SJSA1 (cell line): ENCODE measurements at regions not wholly inside any gene's neighbourhood (a gene's known extent, or its start where the extent isn't known, plus 50 kb on each side); places are given as distances from the start of the nearest gene placed in this dataset.

ENCODE experiments used
- DNase-seq, 2 experiments: peaks; one replicate each; pipeline ENCODE4 v3.0.0-alpha.2; 2015 to 2020; ENCODE audit warnings: low spot score in 2 of 2, low read depth in 1 of 2
- H3K27ac ChIP-seq: fragments of 250-450 bp; sonication (Bioruptor Pico); 2 replicates; pipeline ENCODE4 v1.5.1; 2020; ENCODE audit warnings: mild to moderate bottlenecking, moderate library complexity
- H3K27me3 ChIP-seq: fragments of 250-450 bp; sonication (Bioruptor Pico); replicated peaks from 2 replicates; pipeline ENCODE4 v1.5.1; 2020; ENCODE audit warnings: mild to moderate bottlenecking, moderate library complexity
- H3K36me3 ChIP-seq: fragments of 250-450 bp; sonication (Bioruptor Pico); 2 replicates; pipeline ENCODE4 v1.5.1; 2020; ENCODE audit warnings: mild to moderate bottlenecking
- H3K4me1 ChIP-seq: fragments of 250-450 bp; sonication (Bioruptor Pico); replicated peaks from 2 replicates; pipeline ENCODE4 v1.6.1; 2021; ENCODE audit warnings: mild to moderate bottlenecking
- H3K4me3 ChIP-seq: fragments of 250-450 bp; sonication (Bioruptor Pico); 2 replicates; pipeline ENCODE4 v1.5.1; 2020; ENCODE audit warnings: mild to moderate bottlenecking
- H3K9me3 ChIP-seq: fragments of 250-450 bp; sonication (Bioruptor Pico); replicated peaks from 2 replicates; pipeline ENCODE4 v1.5.1; 2020; ENCODE audit warnings: mild to moderate bottlenecking

GRCh38 chr2:104690255-104690984 is 163.5 kb upstream of the POU3F3 start:
- H3K9me3 ChIP-seq = no peaks in the 10 kb centered on the region
- no peak for DNase-seq
- no peak overlapping the region for H3K27ac ChIP-seq
- no peaks in the 10 kb centered on the region for H3K36me3 ChIP-seq
- no peaks in the 10 kb centered on the region for H3K4me1 ChIP-seq
- no peak overlapping the region for H3K4me3 ChIP-seq
- no peaks in the 10 kb centered on the region; the same call in 1 of the 2 replicates for H3K27me3 ChIP-seq

DNA sequence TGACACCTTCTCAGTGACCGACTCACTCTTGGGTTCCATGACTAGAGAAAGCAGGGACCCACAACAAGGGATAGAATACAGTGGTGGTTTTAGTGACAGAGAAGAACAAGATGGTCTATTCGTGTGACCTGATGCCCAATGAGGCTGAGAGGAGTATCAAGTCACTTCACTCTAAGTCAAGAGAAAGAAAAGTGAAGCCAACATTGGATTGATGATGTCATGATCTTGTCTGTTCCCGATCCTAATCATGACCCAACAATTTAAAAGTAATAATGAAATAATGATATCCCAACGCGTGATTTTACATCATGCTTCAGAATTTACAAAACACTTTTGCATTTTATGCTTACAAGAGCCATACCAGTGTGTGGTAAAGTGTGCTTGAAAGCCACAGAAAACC is 155.6 kb upstream of the POU3F3 start:
- DNase-seq = no peak
- no peaks in the 10 kb centered on the region for H3K36me3 ChIP-seq
- H3K9me3 ChIP-seq = no peaks in the 10 kb centered on the region
- no peaks in the 10 kb centered on the region for H3K4me1 ChIP-seq
- H3K27ac ChIP-seq = no peak overlapping the region
- H3K4me3 ChIP-seq = no peak overlapping the region
- 0 out of 2 replicates have a peak, but pooled peaks cover 2% of the 10 kb centered on the region for H3K27me3 ChIP-seq

DNA sequence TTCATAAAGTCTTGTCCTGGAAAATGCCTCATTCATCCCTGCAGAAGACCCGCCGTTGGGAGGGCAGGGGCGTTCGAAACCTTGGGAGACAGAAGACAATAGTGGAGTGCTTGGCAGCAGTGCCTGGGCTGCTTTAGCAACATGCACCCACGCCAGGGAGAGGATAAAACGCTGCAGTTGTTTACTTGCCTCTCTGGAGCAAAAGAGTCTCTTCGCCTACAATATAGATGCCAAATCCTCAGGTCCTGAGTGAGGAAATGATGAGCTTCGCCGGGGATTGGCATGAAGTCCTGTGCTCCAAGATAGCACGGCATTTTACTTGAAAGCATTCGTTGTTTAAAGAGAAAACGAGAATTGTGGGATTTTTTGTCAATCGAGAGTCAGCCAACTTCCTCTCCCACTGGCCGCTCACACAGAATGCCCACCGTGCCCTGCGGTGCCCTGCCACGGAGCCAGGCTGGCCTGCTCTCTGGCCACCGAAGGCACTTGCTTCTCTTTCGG is 152.5 kb upstream of the POU3F3 start:
- Histone ChIP-seq H3K4me3 (no peak overlapping the region), H3K36me3 (no peaks in the 10 kb centered on the region), H3K9me3 (no peaks in the 10 kb centered on the region), H3K4me1 (no peaks in the 10 kb centered on the region), H3K27ac (no peak overlapping the region), H3K27me3 (0 out of 2 replicates have a peak, but pooled peaks cover 2% of the 10 kb centered on the region)
- no peak for DNase-seq

DNA sequence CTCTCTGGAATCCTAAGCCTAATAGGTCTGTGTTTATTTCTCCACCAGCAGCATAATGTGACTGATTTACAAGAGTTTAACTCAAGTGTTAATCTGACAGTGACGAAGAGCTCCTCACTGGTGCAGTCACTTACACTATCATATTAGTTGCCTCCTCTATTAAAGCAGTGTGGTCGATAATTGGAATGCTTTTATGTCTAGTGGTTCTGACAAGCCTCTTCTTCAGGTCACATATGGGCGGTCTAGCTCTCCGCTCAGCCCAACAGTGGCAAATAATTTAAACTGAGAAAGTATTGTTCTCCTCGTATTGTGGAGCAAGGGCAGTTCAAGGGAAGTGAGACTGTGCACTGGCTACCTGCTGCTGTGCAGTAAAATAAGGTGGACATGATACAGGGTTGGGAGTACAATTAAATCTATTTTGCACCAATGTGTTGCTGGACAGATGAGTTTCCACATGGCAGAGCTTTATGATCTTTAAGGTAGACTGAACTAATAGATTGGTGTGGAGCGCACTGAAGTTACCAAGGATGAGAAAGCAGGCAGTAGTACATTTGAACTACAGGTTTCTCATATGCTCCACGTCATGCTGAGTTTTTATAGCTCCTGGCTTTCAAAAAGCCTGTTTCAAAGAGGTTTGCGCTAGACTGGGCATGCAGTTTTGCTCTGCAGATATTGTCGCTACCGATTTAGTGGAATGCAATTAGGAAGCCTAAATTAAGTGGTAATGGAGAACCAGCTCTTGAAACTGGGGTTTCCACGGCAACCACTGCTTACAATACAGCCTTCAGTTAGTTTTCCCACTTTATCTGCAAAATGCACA is 151.7 kb upstream of the POU3F3 start:
- Histone ChIP-seq H3K4me1 (no peaks in the 10 kb centered on the region), H3K27me3 (no peaks in the 10 kb centered on the region), H3K9me3 (no peaks in the 10 kb centered on the region), H3K36me3 (no peaks in the 10 kb centered on the region), H3K27ac (no peak overlapping the region), H3K4me3 (no peak overlapping the region)
- DNase-seq = no peak

DNA sequence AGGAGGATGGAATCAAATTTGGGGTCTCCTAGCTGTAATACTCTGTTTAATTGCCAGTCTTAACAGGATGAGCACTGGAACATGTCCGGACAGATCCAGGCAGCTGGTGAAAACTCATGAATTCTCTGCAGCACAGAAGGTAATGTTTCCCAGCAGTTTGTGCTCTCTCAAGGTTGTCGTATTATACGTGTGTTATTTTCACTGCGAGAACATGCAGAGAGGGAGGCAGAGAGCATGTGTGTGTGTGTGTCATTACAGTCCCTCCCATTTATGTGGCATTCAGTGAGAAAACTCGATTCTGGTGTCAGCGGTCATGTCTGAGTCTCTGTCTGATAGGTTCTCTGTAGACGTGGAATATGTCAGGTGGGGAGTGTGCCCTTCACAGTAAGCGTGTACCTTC is 150.2 kb upstream of the POU3F3 start:
- Histone ChIP-seq H3K27ac (no peak overlapping the region), H3K36me3 (no peaks in the 10 kb centered on the region), H3K4me3 (no peak overlapping the region), H3K9me3 (no peaks in the 10 kb centered on the region), H3K4me1 (no peaks in the 10 kb centered on the region), H3K27me3 (peaks cover 2% of the 10 kb centered on the region; the same call in 1 of the 2 replicates)
- DNase-seq = no peak

- Histone ChIP-seq H3K27ac (no peak overlapping the region), H3K9me3 (no peaks in the 10 kb centered on the region), H3K4me1 (no peaks in the 10 kb centered on the region), H3K36me3 (no peaks in the 10 kb centered on the region), H3K27me3 (peaks cover 2% of the 10 kb centered on the region; the same call in 1 of the 2 replicates), H3K4me3 (no peak overlapping the region)
- DNase-seq = no peak
These were observed 149.2 kb upstream of the POU3F3 start for GRCh38 chr2:104704496-104705245.

- DNase-seq = no peak
- H3K9me3 ChIP-seq = no peaks in the 10 kb centered on the region
- no peak overlapping the region for H3K4me3 ChIP-seq
- no peaks in the 10 kb centered on the region for H3K4me1 ChIP-seq
- H3K36me3 ChIP-seq = no peaks in the 10 kb centered on the region
- peaks cover 4% of the 10 kb centered on the region; the same call in 1 of the 2 replicates for H3K27me3 ChIP-seq
- H3K27ac ChIP-seq = no peak overlapping the region
These were observed 146.9 kb upstream of the POU3F3 start for GRCh38 chr2:104707056-104707455.

GRCh38 chr2:104708967-104709366 is 144.9 kb upstream of the POU3F3 start:
- Histone ChIP-seq H3K4me1 (no peaks in the 10 kb centered on the region), H3K27me3 (peaks cover 4% of the 10 kb centered on the region; the same call in 1 of the 2 replicates), H3K4me3 (no peak overlapping the region), H3K9me3 (no peaks in the 10 kb centered on the region), H3K36me3 (no peaks in the 10 kb centered on the region), H3K27ac (no peak overlapping the region)
- DNase-seq = no peak

DNA sequence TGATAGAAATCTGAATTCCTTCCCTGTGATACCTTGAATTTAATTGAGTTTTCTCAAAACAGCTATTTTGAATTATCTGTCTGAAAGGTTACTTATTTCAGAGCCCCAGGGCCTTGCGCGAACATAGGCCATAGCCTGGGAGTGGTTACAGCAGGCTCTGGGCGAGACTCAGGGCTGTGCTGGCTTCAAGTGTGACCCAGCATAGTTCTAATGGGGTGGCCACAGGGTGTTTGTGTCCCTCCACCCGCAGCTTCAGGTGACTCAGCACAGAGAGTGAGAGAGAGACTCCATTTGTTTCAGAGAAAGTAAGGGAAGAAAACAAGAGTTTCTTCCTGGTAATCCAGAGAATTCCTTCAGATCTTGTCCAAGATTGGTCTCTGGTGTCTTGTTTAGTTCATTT is 137.9 kb upstream of the POU3F3 start:
- Histone ChIP-seq H3K4me1 (no peaks in the 10 kb centered on the region), H3K4me3 (no peak overlapping the region), H3K36me3 (no peaks in the 10 kb centered on the region), H3K9me3 (no peaks in the 10 kb centered on the region), H3K27ac (no peak overlapping the region), H3K27me3 (0 out of 2 replicates have a peak, but pooled peaks cover 2% of the 10 kb centered on the region)
- no peak for DNase-seq

- no peak overlapping the region for H3K27ac ChIP-seq
- no peaks in the 10 kb centered on the region for H3K4me1 ChIP-seq
- no peaks in the 10 kb centered on the region for H3K36me3 ChIP-seq
- no peaks in the 10 kb centered on the region for H3K27me3 ChIP-seq
- no peak overlapping the region for H3K4me3 ChIP-seq
- DNase-seq = no peak
- no peaks in the 10 kb centered on the region for H3K9me3 ChIP-seq
These were observed 120.5 kb upstream of the POU3F3 start for GRCh38 chr2:104733226-104733943.

DNA sequence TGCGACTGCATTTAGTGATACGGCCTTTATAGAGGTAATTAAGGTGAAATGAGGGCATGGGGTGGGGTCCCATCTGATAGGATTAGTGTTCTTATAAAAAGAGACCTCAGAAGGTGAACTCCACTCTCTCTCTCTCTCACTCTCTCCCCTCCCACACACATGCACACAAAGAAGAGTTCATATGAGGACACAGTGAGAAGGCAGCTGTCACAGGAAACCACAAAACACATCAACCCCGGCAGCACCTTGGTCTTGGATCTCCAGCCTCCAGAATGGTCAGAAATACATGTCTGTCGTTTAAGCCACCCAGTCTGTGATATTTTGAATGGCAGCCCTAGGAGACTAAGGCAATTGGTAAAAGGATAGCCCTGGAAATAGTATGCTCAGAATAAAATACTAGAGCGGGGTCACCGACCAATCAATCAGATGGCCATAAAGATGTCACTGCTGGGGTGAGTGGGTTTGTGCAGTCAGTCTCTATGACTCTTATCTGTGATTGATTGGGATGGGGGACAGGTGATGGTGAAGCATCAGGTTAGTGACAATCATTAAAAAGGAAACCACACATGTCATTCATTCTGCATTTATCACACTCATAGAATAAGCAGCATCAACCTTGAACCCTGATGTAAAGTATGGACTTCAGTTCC is 118.9 kb upstream of the POU3F3 start:
- Histone ChIP-seq H3K4me1 (no peaks in the 10 kb centered on the region), H3K36me3 (no peaks in the 10 kb centered on the region), H3K9me3 (no peaks in the 10 kb centered on the region), H3K4me3 (no peak overlapping the region), H3K27me3 (no peaks in the 10 kb centered on the region), H3K27ac (no peak overlapping the region)
- no peak for DNase-seq

DNA sequence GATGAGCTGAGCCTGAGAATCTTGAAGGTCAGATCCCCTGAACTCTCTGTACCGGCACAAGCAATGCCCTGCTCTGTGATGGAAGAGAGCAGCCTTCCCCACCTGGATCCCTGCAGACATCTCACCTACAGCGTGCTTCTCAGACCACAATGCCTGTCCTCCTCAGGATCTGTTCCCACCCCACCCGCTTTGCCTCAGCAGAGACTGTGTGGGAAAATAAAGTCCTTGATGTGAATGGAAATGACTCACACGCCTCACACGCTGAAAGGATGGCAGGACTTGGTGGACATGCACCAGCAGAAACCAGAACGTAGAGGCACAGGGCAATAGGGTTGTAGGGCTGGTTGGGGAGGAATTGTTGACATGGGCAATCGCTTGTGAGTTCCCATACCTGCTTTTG is 117.9 kb upstream of the POU3F3 start:
- no peak for DNase-seq
- no peaks in the 10 kb centered on the region for H3K9me3 ChIP-seq
- no peak overlapping the region for H3K27ac ChIP-seq
- no peaks in the 10 kb centered on the region for H3K36me3 ChIP-seq
- no peaks in the 10 kb centered on the region for H3K4me1 ChIP-seq
- H3K27me3 ChIP-seq = no peaks in the 10 kb centered on the region
- H3K4me3 ChIP-seq = no peak overlapping the region

GRCh38 chr2:104741860-104742259 is 112.1 kb upstream of the POU3F3 start:
- 0 out of 2 replicates have a peak, but pooled peaks cover 4% of the 10 kb centered on the region for H3K27me3 ChIP-seq

More at GRCh38 chr2:104741860-104742259, 112.1 kb upstream of the POU3F3 start:
- no peak overlapping the region for H3K27ac ChIP-seq
- H3K4me1 ChIP-seq = no peaks in the 10 kb centered on the region
- no peak for DNase-seq
- H3K9me3 ChIP-seq = no peaks in the 10 kb centered on the region
- no peak overlapping the region for H3K4me3 ChIP-seq
- no peaks in the 10 kb centered on the region for H3K36me3 ChIP-seq
